ENCODE measurements at regions not wholly inside any gene's neighbourhood (a gene's known extent, or its start where the extent isn't known, plus 50 kb on each side); places are given as distances from the start of the nearest gene placed in this dataset.

DNA sequence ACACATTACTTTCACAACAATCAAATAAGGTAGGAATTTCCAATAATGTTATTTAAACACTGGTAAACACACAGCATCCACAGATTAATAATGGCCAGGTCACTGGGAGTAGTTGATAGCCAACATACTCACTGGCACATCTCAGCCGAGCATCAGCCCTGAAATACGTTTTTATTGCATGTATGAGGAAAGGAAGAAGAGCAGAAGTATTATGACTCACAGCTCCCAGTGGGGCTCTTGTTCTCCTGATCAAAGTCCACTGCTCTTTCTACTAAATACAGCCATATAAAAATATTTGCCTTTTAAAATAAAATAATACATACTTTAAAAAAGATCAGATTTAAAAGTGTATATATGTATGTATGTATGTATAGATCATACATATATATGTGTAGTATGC, 999.6 kb downstream of the SUCLG1 start:
- intact Hi-C loops (cut with DNase I) = no loop called here
- TF ChIP-seq, protein P1, sequence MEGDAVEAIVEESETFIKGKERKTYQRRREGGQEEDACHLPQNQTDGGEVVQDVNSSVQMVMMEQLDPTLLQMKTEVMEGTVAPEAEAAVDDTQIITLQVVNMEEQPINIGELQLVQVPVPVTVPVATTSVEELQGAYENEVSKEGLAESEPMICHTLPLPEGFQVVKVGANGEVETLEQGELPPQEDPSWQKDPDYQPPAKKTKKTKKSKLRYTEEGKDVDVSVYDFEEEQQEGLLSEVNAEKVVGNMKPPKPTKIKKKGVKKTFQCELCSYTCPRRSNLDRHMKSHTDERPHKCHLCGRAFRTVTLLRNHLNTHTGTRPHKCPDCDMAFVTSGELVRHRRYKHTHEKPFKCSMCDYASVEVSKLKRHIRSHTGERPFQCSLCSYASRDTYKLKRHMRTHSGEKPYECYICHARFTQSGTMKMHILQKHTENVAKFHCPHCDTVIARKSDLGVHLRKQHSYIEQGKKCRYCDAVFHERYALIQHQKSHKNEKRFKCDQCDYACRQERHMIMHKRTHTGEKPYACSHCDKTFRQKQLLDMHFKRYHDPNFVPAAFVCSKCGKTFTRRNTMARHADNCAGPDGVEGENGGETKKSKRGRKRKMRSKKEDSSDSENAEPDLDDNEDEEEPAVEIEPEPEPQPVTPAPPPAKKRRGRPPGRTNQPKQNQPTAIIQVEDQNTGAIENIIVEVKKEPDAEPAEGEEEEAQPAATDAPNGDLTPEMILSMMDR (IDR thresholded peaks at IDR 0.05) = no peak
- Histone ChIP-seq H3K36me3 (no peaks in the 10 kb centered on the region), H3K9me3 (no peaks in the 10 kb centered on the region), H3K4me3 (no peak overlapping the region), H3K27me3 (no peaks in the 10 kb centered on the region), H3K4me1 (no peaks in the 10 kb centered on the region), H3K27ac (no peak overlapping the region)
- no peak for ATAC-seq
- FAIRE-seq = no peak
- no peak for DNase-seq
- 47 to 54% methylated on average over 2 of the region's 2 CpGs for WGBS, 2 donors

DNA sequence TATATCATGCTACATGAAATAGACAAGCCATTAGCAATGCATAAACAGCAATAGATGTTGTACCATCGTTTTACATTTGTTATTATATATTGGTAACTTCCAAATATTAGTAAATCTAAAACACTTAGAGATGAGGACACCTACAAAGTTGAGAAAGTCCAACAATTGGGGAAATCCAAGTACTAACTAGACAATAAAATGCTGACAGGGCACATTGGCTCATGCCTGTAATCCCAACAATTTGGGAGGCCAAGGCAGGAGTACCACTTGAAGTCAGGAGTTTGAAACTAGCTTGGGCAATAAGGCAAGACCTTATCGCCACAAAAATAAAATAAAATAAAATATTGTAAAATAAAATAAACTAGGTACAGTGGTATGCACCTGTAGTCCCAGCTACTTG, 1023.1 kb downstream of the SUCLG1 start:
- no peaks in the 10 kb centered on the region for H3K27me3 ChIP-seq
- no peaks in the 10 kb centered on the region for H3K36me3 ChIP-seq
- DNase-seq (no peak), ATAC-seq (no peak), FAIRE-seq (no peak)
- intact Hi-C loops (cut with DNase I) = no loop called here
- TF ChIP-seq, protein P1 (IDR thresholded peaks at IDR 0.05) = no peak
- no peak overlapping the region for H3K4me3 ChIP-seq
- H3K27ac ChIP-seq = no peak overlapping the region
- 65 to 80% methylated on average over 2 of the region's 2 CpGs for WGBS, 2 donors
- no peaks in the 10 kb centered on the region for H3K4me1 ChIP-seq
- no peaks in the 10 kb centered on the region for H3K9me3 ChIP-seq

DNA sequence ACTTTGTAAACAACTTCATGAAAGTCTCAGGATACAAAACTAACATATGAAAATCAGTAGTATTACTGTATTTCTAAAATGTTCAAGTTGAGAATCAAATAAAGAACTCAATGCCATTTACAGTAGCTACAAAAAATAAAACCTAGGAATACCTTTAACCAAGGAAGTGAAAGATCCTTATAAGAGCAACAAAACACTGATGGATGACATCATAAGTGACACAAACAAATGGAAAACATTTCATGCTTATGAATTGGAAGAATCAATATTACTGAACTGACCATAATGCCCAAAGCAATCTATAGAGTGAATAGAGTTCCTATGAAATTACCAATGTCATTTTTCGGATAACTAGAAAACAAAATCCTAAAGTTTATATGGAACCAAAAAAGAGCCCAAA, 1038.1 kb downstream of the SUCLG1 start:
- no peaks in the 10 kb centered on the region for H3K4me1 ChIP-seq
- FAIRE-seq (no peak), ATAC-seq (no peak), DNase-seq (no peak)
- no peak overlapping the region for H3K27ac ChIP-seq
- H3K4me3 ChIP-seq = no peak overlapping the region
- H3K27me3 ChIP-seq = no peaks in the 10 kb centered on the region
- WGBS, 2 donors = 70 to 82% methylated on average over 1 of the region's 1 CpG
- no peaks in the 10 kb centered on the region for H3K36me3 ChIP-seq
- intact Hi-C loops (cut with DNase I) = no loop called here
- peaks cover 0 to 4% (median 2%) of the 10 kb centered on the region in 4 donors for H3K9me3 ChIP-seq
- TF ChIP-seq, protein P1 (IDR thresholded peaks at IDR 0.05) = no peak

DNA sequence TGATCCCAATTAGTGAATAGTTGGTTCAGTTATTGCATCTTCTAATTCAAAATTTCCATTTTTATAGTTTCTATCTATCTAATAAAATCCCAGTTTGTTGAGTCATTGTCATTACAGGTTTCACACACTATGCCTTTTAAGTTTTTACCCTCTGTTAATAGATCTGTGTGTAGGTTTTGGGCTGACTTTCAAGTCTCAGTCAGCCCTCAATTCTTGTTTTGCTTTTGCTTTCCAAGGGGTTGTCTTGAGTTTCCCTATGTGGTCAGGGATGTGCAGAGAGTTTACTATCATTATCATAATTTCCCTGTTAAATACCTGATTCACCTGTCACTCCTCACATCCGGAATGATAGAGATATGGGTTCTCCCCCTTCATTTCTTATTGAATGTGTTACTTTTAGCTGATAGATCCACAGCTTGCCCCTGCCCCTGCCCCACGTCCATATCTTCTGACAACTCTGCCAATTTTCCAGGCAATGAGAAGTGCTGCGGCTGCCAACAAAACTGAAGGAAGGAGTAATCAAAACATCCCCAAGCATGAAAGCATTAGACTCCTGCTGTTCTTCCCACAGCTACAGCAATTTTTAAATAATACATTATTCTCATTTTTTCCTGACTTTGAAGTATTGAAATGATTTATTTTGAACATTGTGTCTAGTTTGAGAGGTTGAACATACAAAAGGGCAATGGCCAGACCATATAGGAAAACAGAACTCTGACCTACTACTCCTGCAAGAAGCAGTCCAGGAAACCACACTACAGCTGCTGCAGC, 1064.8 kb downstream of the SUCLG1 start:
- H3K36me3 ChIP-seq = no peaks in the 10 kb centered on the region
- H3K27ac ChIP-seq = no peak overlapping the region
- no peaks in the 10 kb centered on the region for H3K4me1 ChIP-seq
- intact Hi-C loops (cut with DNase I) = no loop called here
- WGBS, 2 donors = 24 to 36% methylated on average over 3 of the region's 3 CpGs
- no peak overlapping the region for H3K4me3 ChIP-seq
- TF ChIP-seq, protein P1 (IDR thresholded peaks at IDR 0.05) = no peak
- DNase-seq (no peak), FAIRE-seq (no peak), ATAC-seq (no peak)
- H3K9me3 ChIP-seq = no peaks in the 10 kb centered on the region
- H3K27me3 ChIP-seq = no peaks in the 10 kb centered on the region

DNA sequence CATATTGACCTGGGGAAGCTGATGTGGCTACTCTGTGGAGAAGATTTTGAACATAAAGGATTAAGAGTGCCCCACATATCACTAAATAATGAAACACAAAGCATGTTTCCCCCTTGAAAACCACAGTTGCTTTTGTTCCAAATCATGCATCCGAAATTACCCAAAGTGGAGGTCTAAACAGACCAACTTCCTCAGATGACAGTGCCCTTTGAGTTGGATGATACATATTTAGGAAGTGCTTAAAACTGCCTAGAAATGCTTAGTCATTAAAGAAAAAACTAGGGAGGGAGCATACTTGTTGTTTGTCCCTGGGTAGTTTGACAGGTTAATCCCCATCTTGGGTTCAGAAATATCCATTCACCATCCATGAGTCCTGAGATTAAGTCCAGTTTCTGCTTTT, 1070.3 kb downstream of the SUCLG1 start:
- no peaks in the 10 kb centered on the region for H3K9me3 ChIP-seq
- no peaks in the 10 kb centered on the region for H3K36me3 ChIP-seq
- DNase-seq = no peak
- 70 to 71% methylated on average over 1 of the region's 1 CpG for WGBS, 2 donors
- no peak overlapping the region for H3K4me3 ChIP-seq
- no peaks in the 10 kb centered on the region for H3K27me3 ChIP-seq
- no peak for FAIRE-seq
- TF ChIP-seq, protein P1 (IDR thresholded peaks at IDR 0.05) = no peak
- ATAC-seq = no peak
- intact Hi-C loops (cut with DNase I) = no loop called here
- H3K4me1 ChIP-seq = no peaks in the 10 kb centered on the region
- H3K27ac ChIP-seq = no peak overlapping the region

Data from pancreas (tissue), 10 donors.